Lower lobe of right lung (tissue), 2 donors: ENCODE measurements at regions not wholly inside any gene's neighbourhood (a gene's known extent, or its start where the extent isn't known, plus 50 kb on each side); places are given as distances from the start of the nearest gene placed in this dataset.
A peak's percentile ranks its signal among the peaks of the same experiment; 100 is the strongest.
"Not testable (repeated sequence)": the region's sequence is repeated elsewhere in the genome, so short reads cannot be mapped to it uniquely, and the experiment has no call there.

Experiments
- ATAC-seq, 2 donors: fragments of 200-7000 bp; cut with Tn5 transposase; one replicate each; pipeline ENCODE4 v1.9.1; 2020 to 2022; ENCODE audit warnings: mild to moderate bottlenecking in 2 of 2, moderate library complexity in 2 of 2
- DNase-seq: peaks from one replicate; pipeline ENCODE4 v3.0.0-alpha.2; 2020
- H3K27ac ChIP-seq: fragments of 200-600 bp; one replicate; pipeline ENCODE4 v1.8.0; 2022
- H3K27me3 ChIP-seq: fragments of 200-600 bp; one replicate; pipeline ENCODE4 v1.8.0; 2022; ENCODE audit warnings: low read depth
- H3K36me3 ChIP-seq: fragments of 200-600 bp; one replicate; pipeline ENCODE4 v1.8.0; 2022; ENCODE audit warnings: mild to moderate bottlenecking
- H3K4me1 ChIP-seq: fragments of 200-600 bp; one replicate; pipeline ENCODE4 v1.8.0; 2022
- H3K4me3 ChIP-seq: fragments of 200-600 bp; one replicate; pipeline ENCODE4 v1.8.0; 2022; ENCODE audit warnings: mild to moderate bottlenecking
- H3K9me3 ChIP-seq: fragments of 200-600 bp; one replicate; pipeline ENCODE4 v1.8.0; 2022
- intact Hi-C: fragments of 100-400 bp; cut with DNase I; formaldehyde crosslinking; loops from one replicate; pipeline ENCODE4 v1.11.0; 2022
- TF ChIP-seq, protein P1 (sequence below): fragments of 200-600 bp; IDR thresholded peaks from one replicate; pipeline ENCODE4 v1.8.0; 2022; ENCODE audit warnings: antibody characterized with exemption, mild to moderate bottlenecking
- donor health status: DM: no; HTN: yes; CAD: no; lungs with severe emphysema.

- TF ChIP-seq, protein P1, sequence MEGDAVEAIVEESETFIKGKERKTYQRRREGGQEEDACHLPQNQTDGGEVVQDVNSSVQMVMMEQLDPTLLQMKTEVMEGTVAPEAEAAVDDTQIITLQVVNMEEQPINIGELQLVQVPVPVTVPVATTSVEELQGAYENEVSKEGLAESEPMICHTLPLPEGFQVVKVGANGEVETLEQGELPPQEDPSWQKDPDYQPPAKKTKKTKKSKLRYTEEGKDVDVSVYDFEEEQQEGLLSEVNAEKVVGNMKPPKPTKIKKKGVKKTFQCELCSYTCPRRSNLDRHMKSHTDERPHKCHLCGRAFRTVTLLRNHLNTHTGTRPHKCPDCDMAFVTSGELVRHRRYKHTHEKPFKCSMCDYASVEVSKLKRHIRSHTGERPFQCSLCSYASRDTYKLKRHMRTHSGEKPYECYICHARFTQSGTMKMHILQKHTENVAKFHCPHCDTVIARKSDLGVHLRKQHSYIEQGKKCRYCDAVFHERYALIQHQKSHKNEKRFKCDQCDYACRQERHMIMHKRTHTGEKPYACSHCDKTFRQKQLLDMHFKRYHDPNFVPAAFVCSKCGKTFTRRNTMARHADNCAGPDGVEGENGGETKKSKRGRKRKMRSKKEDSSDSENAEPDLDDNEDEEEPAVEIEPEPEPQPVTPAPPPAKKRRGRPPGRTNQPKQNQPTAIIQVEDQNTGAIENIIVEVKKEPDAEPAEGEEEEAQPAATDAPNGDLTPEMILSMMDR, result no peak
- Histone ChIP-seq H3K27ac (no peak overlapping the region), H3K9me3 (no peaks in the 10 kb centered on the region), H3K4me3 (no peak overlapping the region), H3K27me3 (peaks cover 40% of the 10 kb centered on the region), H3K36me3 (no peaks in the 10 kb centered on the region), H3K4me1 (no peaks in the 10 kb centered on the region)
- intact Hi-C loops, result no loop called here
- peak; percentile 23 to 41 for ATAC-seq
- no peak for DNase-seq
Measured at GRCh38 chr15:83378921-83379578, 68.1 kb upstream of the SH3GL3 start.

DNA sequence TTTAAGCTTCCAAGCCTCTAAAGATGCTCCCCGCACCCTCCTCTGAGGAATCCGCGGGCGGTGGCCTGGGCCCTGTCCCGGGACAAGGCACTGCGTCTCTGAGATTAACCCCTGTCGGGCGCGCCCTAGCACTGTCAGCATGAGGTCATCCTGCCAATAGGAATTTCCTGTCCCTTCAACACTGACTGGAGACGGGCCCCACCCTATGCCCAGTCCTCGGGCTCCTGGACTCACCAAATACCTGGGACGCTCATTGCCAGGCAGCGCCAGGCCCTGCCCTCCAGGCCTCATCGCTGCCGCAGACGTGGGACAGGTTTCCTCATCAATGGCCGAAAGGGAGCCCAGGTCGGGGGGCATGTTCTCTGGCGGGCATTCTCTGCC, 67.6 kb upstream of the SH3GL3 start:
- Histone ChIP-seq H3K4me3 (no peak overlapping the region), H3K27me3 (peaks cover 40% of the 10 kb centered on the region), H3K27ac (no peak overlapping the region), H3K4me1 (no peaks in the 10 kb centered on the region), H3K9me3 (no peaks in the 10 kb centered on the region), H3K36me3 (no peaks in the 10 kb centered on the region)
- ATAC-seq (peak in 1 of 2 donors; percentile 29), DNase-seq (no peak)
- intact Hi-C loops, result no loop called here
- TF ChIP-seq, protein P1, result no peak

GRCh38 chr15:83380059-83380458, 67.1 kb upstream of the SH3GL3 start:
- no peak overlapping the region for H3K4me3 ChIP-seq
- H3K36me3 ChIP-seq, result no peaks in the 10 kb centered on the region
- no peaks in the 10 kb centered on the region for H3K9me3 ChIP-seq
- peaks cover 37% of the 10 kb centered on the region for H3K27me3 ChIP-seq
- no peak for DNase-seq
- no peak overlapping the region for H3K27ac ChIP-seq
- ATAC-seq, result no peak
- TF ChIP-seq, protein P1, result no peak
- H3K4me1 ChIP-seq, result no peaks in the 10 kb centered on the region
- intact Hi-C loops, result no loop called here

GRCh38 chr15:83380682-83381081, 66.5 kb upstream of the SH3GL3 start:
- Histone ChIP-seq H3K27me3 (peaks cover 32% of the 10 kb centered on the region), H3K4me1 (no peaks in the 10 kb centered on the region), H3K36me3 (no peaks in the 10 kb centered on the region), H3K4me3 (no peak overlapping the region), H3K9me3 (no peaks in the 10 kb centered on the region), H3K27ac (no peak overlapping the region)
- ATAC-seq (peak; percentile 52 to 74), DNase-seq (peak; percentile 60)
- TF ChIP-seq, protein P1, result peak; percentile 31
- intact Hi-C loops, result no loop called here

GRCh38 chr15:83383608-83384139, 63.5 kb upstream of the SH3GL3 start:
- H3K27ac ChIP-seq, DNase-seq, H3K36me3 ChIP-seq, H3K4me1 ChIP-seq, H3K9me3 ChIP-seq, H3K4me3 ChIP-seq, ATAC-seq, intact Hi-C loops: not testable (repeated sequence)
- peaks cover 20% of the 10 kb centered on the region for H3K27me3 ChIP-seq

GRCh38 chr15:83396101-83396500, 51.0 kb upstream of the SH3GL3 start:
- TF ChIP-seq, protein P1, result no peak
- H3K4me3 ChIP-seq, result no peak overlapping the region
- peaks cover 16% of the 10 kb centered on the region for H3K27me3 ChIP-seq
- H3K9me3 ChIP-seq, result no peaks in the 10 kb centered on the region
- DNase-seq, result no peak
- no peaks in the 10 kb centered on the region for H3K36me3 ChIP-seq
- intact Hi-C loops, result no loop called here
- no peak overlapping the region for H3K27ac ChIP-seq
- no peaks in the 10 kb centered on the region for H3K4me1 ChIP-seq
- ATAC-seq, result no peak
